Esophagus muscularis mucosa (tissue), 2 donors: ENCODE measurements at regions not wholly inside any gene's neighbourhood (a gene's known extent, or its start where the extent isn't known, plus 50 kb on each side); places are given as distances from the start of the nearest gene placed in this dataset.

Source experiments
- POLR2A ChIP-seq: fragments of 450-650 bp; IDR thresholded peaks from one replicate; pipeline ENCODE4 v1.6.1; 2017; ENCODE audit warnings: antibody characterized with exemption, moderate library complexity, mild to moderate bottlenecking, low read depth
- POLR2AphosphoS5 ChIP-seq, 2 donors: sonication (generic); formaldehyde crosslinking; IDR thresholded peaks; one replicate each; pipeline ENCODE4 v1.6.1; 2017; ENCODE audit warnings: antibody characterized with exemption in 2 of 2

- TF ChIP-seq POLR2A = no peak
- TF ChIP-seq POLR2AphosphoS5 (IDR thresholded peaks at IDR 0.05) = no peak
Observed at GRCh38 chr9:785997-786396, 55.5 kb upstream of the DMRT1 start.
